Muscle of back (tissue), 3 donors: ENCODE measurements at regions not wholly inside any gene's neighbourhood (a gene's known extent, or its start where the extent isn't known, plus 50 kb on each side); places are given as distances from the start of the nearest gene placed in this dataset.

Source experiments
- DNase-seq, 3 donors: peaks; one replicate each; pipeline versions ENCODE4 v3.0.0 to v3.0.0-alpha.2; 2013

- DNase-seq: no peak
Measured at GRCh38 chr1:222996310-222996975, 146.6 kb downstream of the TLR5 start.

DNA sequence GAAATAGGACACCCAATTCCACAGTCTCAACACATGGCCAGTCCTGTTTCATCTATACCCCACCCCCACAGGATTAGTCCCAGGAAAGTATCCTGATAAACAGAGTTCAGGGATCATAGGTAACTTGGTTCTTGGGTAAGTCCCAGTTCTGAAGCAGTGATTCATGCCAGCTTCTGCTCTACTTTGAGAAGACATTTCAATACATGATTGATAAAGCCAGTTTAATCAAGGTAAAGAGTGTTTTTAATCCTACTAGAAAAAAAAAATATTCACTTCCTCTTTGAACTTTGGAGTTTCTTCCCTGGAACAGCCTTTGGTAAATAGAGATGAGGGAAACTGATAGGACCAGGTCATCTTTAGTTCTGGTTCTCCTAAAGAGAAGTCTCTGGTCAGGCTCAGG is 142.4 kb downstream of the TLR5 start:
- DNase-seq: no peak

- DNase-seq: no peak
Measured at GRCh38 chr1:223001653-223002634, 141.1 kb downstream of the TLR5 start.

DNA sequence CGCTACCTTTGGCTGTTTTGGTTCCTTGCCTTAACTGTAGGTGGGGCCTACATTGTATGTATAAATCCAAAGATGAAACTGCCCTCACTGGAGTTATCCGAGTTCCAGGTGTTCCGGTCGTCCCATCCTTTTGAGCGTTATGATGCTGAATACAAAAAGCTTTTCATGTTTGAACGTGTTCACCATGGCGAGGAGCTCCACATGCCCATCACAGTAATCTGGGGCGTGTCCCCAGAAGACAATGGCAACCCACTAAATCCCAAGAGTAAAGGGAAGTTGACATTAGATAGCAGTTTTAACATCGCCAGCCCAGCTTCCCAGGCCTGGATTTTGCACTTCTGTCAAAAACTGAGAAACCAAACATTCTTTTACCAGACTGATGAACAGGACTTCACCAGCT is 139.5 kb downstream of the TLR5 start:
- DNase-seq: no peak

- peak in 2 of 3 donors; percentile 39 to 71 for DNase-seq
Measured at GRCh38 chr1:223006371-223006770, 136.7 kb downstream of the TLR5 start.

GRCh38 chr1:223006917-223007648 is 136.0 kb downstream of the TLR5 start:
- DNase-seq: peak in 2 of 3 donors; percentile 31 to 63

DNA sequence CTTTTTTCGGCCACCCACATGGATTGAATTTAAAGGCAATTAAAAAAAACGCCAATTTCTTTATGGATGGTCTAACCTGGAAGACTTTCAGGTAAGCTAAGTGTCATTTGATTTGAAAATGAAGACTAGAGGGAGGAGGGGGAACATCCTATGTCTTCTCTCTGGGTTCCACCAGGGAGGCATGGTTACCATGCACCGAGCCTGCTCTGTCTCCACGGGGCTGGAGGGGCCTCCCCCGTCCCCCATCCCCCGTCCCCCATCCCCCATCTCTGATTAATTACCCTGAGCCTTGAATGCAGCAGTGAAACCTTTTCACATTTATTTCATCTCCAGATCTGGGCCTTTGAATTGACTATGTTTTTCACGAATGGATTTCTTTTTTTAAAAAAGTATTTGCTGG is 135.1 kb downstream of the TLR5 start:
- DNase-seq: no peak

GRCh38 chr1:223008808-223009207 is 134.2 kb downstream of the TLR5 start:
- DNase-seq: peak in 1 of 3 donors; percentile 50

- peak in 1 of 3 donors; percentile 19 for DNase-seq
Measured at GRCh38 chr1:223009406-223009805, 133.6 kb downstream of the TLR5 start.

DNA sequence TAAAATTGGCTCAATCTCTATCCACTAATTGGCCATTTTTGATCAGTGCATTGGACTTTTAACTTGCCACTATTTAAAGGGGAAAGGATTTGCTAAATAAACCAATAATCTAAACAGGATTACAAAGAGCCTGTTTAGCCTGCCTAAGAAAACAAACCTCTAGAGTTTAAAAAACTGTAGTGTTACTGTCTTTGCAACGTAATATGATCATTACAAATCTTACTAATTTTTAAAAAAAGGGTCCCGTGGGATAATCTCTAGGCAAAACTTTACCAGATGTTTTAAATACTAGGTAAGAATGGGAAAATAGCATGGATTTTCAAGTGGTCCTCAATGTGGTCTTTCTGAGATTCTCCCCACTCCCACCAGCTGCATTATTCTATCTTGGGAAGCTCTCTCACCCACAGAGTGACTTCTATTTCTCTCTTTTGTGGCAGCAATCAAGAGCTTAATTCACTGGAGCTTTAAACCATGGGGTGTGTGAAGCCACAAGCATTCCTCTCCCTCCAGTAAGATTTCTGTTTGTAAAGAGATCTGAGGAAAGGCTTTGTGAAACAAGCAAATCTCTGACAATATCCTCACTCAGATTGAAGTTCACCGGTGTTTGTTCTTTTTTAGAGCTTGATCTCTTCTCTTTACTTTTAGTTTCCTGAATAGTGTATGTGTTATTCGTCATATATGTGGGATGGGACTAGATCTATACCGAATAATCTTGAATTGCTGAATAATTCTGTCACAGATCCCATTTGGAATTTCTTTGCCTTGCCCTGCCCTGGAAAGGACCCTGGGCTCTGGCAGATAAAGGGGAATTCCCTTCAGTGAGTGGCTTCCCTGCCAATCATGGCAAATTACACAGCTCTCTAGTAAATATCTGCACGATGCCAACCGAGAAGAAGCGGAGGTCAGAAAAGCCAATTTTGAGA is 132.2 kb downstream of the TLR5 start:
- DNase-seq: peak in 2 of 3 donors; percentile 19 to 55

DNA sequence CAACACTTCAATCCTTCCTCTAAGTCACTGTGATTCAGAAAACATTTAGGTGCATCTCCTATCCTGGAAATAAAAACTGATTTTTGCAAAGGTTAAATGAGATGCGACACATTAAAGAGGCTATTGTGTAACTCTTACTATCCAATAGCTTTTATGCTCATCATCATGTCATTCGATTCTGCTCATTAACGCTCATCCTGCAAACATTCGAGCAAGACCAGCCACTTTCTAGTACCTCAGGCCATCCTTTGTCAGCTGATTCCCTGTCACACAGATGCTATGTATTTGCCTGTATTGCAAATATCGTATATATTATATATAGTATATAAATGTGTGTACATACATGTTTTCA is 131.6 kb downstream of the TLR5 start:
- no peak for DNase-seq

GRCh38 chr1:223012176-223012788 is 130.8 kb downstream of the TLR5 start:
- no peak for DNase-seq

DNA sequence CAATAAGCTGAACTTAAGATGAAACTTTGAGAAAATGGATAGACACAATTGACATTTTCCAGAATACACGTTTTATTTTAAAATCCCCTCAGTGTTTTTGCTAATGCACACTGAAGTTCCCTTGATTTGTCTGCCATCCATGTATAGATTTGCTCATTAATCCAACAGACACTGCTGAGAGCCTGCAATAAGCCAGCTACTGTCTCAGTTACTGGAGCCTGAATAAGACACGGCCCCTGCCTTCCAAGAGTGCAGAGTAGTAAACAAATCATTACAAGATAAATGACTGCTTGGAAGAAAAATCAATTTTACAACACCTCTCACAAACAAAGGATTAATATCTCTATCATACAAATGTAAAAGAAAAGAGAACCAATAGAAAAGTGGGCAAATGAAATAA is 130.1 kb downstream of the TLR5 start:
- DNase-seq: no peak

DNA sequence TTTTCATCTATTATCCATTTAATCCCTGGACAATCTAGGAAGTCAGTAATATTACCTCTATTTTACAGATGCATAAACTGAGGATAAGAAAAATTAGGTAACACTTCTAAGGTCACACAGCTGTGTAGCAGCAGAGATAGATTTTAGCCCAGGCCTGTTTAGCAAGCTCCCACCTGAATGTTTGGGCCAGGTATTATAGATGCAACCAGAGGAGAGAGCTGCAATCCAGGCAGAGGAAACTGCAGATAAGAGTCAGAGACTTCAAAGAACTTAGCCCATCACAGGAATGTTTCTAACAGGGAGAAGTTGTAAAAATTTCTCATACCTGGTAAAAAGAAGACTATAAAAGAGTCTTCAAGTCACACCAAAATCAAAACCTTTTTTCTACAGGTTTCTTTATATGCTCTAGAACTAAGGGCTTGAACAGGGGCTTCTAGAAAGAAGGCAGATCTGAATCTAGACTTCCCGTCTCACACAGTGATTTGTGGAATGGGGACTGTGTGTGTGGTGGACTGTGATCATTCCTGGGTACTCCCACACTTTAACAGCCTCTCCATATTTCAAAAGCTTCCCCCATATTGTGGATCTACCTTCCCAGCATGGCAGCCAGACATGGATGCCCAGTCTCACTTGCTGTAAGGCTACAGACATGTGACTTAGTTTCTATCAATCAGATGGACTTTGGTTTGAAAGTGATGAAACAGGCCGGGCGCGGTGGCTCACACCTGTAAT is 128.7 kb downstream of the TLR5 start:
- DNase-seq: no peak

GRCh38 chr1:223016381-223016780 is 126.7 kb downstream of the TLR5 start:
- DNase-seq: no peak

GRCh38 chr1:223016890-223017289 is 126.2 kb downstream of the TLR5 start:
- DNase-seq: no peak

DNA sequence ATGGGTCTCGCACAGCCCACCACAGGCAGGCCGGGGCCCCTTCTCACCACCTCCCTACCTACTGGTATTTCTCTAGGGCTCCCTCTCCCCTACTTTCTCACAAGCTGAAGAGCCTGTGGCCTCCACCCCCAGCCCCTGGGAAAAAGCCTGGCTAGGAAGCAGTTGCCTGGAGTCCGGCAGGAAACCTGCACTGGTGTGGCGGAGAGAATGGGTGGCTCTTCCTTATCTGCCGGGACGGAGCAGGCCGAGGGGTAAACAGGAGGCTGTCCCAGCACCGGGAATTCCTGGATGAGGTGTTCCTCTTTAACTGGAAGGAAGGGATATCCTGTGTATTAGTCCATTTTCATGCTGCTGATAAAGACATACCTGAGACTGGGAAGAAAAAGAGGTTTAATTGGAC is 125.8 kb downstream of the TLR5 start:
- DNase-seq: no peak

DNA sequence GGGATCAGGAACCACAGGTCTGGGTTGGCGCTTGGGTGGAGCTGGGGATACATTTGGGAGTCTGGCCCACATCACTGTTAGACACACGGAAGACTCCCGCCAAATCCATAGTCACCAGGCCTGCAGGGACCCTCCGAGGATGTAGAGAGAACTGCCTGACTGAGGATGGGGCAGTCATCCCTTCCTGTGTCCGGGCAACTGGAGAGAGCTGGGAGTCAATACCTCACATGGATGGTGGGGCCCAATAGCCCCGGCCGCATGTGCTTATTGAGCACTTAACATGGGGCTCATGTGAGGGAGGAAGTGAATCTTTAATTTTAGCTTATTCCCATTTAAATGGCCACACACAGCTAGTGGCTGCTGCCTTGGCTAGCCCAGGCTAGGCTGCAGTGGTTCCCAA is 124.5 kb downstream of the TLR5 start:
- no peak for DNase-seq

DNA sequence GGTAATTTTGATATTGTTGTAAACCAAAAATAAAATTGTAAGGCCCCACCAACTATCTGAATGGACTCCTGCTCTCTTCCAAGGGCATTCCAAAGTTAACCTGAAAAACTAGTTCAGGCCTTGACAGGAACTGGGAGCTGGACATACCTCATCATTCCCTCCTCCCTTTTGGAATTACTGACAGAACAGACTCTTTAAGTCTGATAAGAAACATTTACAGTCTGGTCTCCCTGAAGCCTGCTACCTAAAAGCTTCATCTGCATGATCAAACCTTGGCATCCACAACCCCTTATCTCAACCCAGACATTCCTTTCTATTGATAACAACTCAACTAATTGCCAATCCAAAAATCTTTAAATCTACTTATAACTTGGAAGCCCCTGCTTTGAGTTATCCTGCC is 123.8 kb downstream of the TLR5 start:
- DNase-seq: no peak

DNA sequence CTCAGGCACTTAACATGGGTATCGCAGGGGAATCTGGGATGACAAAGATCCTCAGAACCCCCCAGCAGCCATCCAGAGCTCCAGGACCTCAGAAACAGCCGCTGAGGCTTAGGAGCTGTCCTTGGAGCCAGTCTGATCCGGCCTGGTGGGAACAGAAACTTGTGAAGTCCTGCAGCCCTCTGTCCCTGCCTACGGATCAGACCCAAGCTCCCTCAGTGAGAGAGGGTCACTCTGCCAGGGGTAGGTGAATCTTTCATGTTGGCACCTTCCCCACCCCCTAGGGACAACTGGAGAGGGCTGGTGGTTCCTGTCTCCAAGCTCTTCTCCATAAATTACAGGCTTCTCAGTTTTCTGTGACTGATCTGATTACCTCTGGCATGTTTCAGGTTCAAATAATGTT is 122.3 kb downstream of the TLR5 start:
- DNase-seq: no peak
